OCI-LY7 (cell line): ENCODE measurements at regions not wholly inside any gene's neighbourhood (a gene's known extent, or its start where the extent isn't known, plus 50 kb on each side); places are given as distances from the start of the nearest gene placed in this dataset.

Source experiments
- CTCF ChIP-seq: fragments of 200-600 bp; sonication (generic); conservative IDR thresholded peaks from 2 replicates; pipeline ENCODE4 v1.5.1; 2014; ENCODE audit warnings: mild to moderate bottlenecking, antibody characterized with exemption, low read length, moderate library complexity, mixed read lengths
- EZH2phosphoT487 ChIP-seq: fragments of 200-600 bp; sonication (generic); IDR thresholded peaks from 2 replicates; pipeline ENCODE4 v1.6.1; 2018; ENCODE audit warnings: low read depth, borderline replicate concordance, mild to moderate bottlenecking, mixed run types, antibody characterized with exemption, low read length, moderate library complexity, mixed read lengths

- no peak for TF ChIP-seq CTCF
- TF ChIP-seq EZH2phosphoT487, result no peak
Observed at GRCh38 chr13:39232401-39232980, 194.2 kb downstream of the NHLRC3 start.
